GM18519 (cell line): ENCODE measurements at regions not wholly inside any gene's neighbourhood (a gene's known extent, or its start where the extent isn't known, plus 50 kb on each side); places are given as distances from the start of the nearest gene placed in this dataset.

Source experiments
- ATAC-seq: cut with Tn5 transposase; IDR thresholded peaks from one replicate; pipeline ENCODE4 v1.9.1; 2021; ENCODE audit warnings: mild to moderate bottlenecking, moderate library complexity; ENCODE audit not compliant: unreplicated experiment, low FRiP score

GRCh38 chr20:40333591-40333990, 355.4 kb downstream of the MAFB start:
- ATAC-seq, result no peak

GRCh38 chr20:40331807-40332560, 357.1 kb downstream of the MAFB start:
- ATAC-seq, result no peak

- no peak for ATAC-seq
Measured at GRCh38 chr20:40331249-40331648, 357.8 kb downstream of the MAFB start.

- no peak for ATAC-seq
Measured at GRCh38 chr20:40329321-40329720, 359.7 kb downstream of the MAFB start.

- no peak for ATAC-seq
Measured at GRCh38 chr20:40326784-40327183, 362.3 kb downstream of the MAFB start.

- ATAC-seq, result no peak
Measured at GRCh38 chr20:40325006-40325568, 363.9 kb downstream of the MAFB start.

GRCh38 chr20:40323361-40323794, 365.7 kb downstream of the MAFB start:
- no peak for ATAC-seq

GRCh38 chr20:40322941-40323340, 366.1 kb downstream of the MAFB start:
- no peak for ATAC-seq

- no peak for ATAC-seq
Measured at GRCh38 chr20:40320517-40321011, 368.5 kb downstream of the MAFB start.

- no peak for ATAC-seq
Measured at GRCh38 chr20:40319741-40320516, 369.1 kb downstream of the MAFB start.

GRCh38 chr20:40319056-40319455, 370.0 kb downstream of the MAFB start:
- ATAC-seq, result no peak

GRCh38 chr20:40317156-40317790, 371.8 kb downstream of the MAFB start:
- no peak for ATAC-seq

- ATAC-seq, result no peak
Measured at GRCh38 chr20:40314278-40314677, 374.8 kb downstream of the MAFB start.

GRCh38 chr20:40313730-40314129, 375.3 kb downstream of the MAFB start:
- no peak for ATAC-seq

- ATAC-seq, result no peak
Measured at GRCh38 chr20:40309731-40310130, 379.3 kb downstream of the MAFB start.

- ATAC-seq, result no peak
Measured at GRCh38 chr20:40307997-40308396, 381.0 kb downstream of the MAFB start.

- ATAC-seq, result no peak
Measured at GRCh38 chr20:40307268-40307667, 381.8 kb downstream of the MAFB start.

GRCh38 chr20:40305303-40305702, 383.7 kb downstream of the MAFB start:
- ATAC-seq, result no peak

- no peak for ATAC-seq
Measured at GRCh38 chr20:40304119-40304613, 384.9 kb downstream of the MAFB start.

GRCh38 chr20:40294747-40295146, 394.3 kb downstream of the MAFB start:
- ATAC-seq, result no peak

GRCh38 chr20:40294175-40294574, 394.9 kb downstream of the MAFB start:
- ATAC-seq, result no peak
